ENCODE measurements at regions not wholly inside any gene's neighbourhood (a gene's known extent, or its start where the extent isn't known, plus 50 kb on each side); places are given as distances from the start of the nearest gene placed in this dataset.

DNA sequence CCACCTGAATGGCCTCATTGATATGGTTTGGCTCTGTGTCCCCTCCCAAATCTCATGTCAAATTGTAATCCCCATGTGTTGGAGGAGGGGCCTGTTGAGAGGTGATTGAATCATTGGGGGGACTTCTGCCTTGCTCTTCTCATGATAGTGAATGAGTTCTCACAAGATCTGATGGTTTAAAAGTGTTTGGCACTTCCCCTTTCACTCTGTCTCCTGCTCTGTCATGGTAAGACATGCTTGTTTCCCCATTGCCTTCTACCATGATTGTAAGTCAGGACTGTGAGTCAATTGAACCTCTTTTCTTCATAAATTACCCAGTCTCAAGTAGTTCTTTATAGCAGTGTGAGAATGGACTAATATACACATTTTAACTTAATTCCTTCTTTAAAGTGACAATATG lies 146.8 kb upstream of the KCNJ3 start:
- FAIRE-seq = no peak

DNA sequence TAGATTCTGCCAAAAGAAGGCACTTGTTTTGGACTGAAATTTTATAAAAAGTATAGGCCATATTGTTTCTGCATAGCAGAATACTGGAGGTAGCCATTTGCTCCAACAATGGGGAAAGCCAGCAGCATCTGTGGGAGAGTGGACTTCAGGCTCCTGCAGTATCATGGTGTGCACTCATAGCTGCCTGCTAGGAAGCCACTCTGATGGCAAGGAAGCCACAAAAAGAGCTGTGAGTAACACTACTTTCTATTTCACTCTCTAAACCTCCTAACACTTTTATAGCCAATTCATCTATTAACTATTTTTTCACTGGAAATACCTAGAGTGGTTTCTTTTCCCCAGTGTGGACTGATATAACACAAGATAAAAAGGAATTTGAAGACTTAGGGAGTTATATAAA lies 144.4 kb upstream of the KCNJ3 start:
- no peaks in the 10 kb centered on the region for H3K36me3 ChIP-seq (ENCODE audit: insufficient read depth, low read length)
- Mint-ChIP-seq H3K27ac (ENCODE audit: unreplicated experiment) (no peak overlapping the region), H3K36me3 (ENCODE audit: low read depth, unreplicated experiment) (no peaks in the 10 kb centered on the region), H3K4me3 (ENCODE audit: unreplicated experiment) (no peak overlapping the region), H3K4me1 (ENCODE audit: low read depth, unreplicated experiment) (no peaks in the 10 kb centered on the region), H3K9me3 (ENCODE audit: unreplicated experiment) (no peaks in the 10 kb centered on the region), H3K27me3 (ENCODE audit: low read depth, unreplicated experiment) (no peaks in the 10 kb centered on the region)
- TF ChIP-seq, protein P1, sequence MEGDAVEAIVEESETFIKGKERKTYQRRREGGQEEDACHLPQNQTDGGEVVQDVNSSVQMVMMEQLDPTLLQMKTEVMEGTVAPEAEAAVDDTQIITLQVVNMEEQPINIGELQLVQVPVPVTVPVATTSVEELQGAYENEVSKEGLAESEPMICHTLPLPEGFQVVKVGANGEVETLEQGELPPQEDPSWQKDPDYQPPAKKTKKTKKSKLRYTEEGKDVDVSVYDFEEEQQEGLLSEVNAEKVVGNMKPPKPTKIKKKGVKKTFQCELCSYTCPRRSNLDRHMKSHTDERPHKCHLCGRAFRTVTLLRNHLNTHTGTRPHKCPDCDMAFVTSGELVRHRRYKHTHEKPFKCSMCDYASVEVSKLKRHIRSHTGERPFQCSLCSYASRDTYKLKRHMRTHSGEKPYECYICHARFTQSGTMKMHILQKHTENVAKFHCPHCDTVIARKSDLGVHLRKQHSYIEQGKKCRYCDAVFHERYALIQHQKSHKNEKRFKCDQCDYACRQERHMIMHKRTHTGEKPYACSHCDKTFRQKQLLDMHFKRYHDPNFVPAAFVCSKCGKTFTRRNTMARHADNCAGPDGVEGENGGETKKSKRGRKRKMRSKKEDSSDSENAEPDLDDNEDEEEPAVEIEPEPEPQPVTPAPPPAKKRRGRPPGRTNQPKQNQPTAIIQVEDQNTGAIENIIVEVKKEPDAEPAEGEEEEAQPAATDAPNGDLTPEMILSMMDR (IDR thresholded peaks at IDR 0.05; ENCODE audit: insufficient read depth, low read depth, low read length) = no peak
- TF ChIP-seq EZH2 (IDR thresholded peaks at IDR 0.05; ENCODE audit: insufficient read depth, low read length) = no peak
- DNase-seq (ENCODE audit: low read depth) (no peak), FAIRE-seq (no peak)
- no peaks in the 10 kb centered on the region for H3K27me3 ChIP-seq (ENCODE audit: insufficient read depth, low read length)
- no peaks in the 10 kb centered on the region for H3K4me1 ChIP-seq (ENCODE audit: insufficient read depth, low read length)
- no peak overlapping the region for H3K4me3 ChIP-seq (ENCODE audit: insufficient read depth, low read depth, low read length)
- no peaks in the 10 kb centered on the region for H4K20me1 ChIP-seq (ENCODE audit: insufficient read depth, low read length)
- H2AFZ ChIP-seq (ENCODE audit: low read depth, low read length) = no peak overlapping the region
- no peak overlapping the region for H3K9ac ChIP-seq (ENCODE audit: low read length)
- no peaks in the 10 kb centered on the region for H3K79me2 ChIP-seq (ENCODE audit: insufficient read depth, low read length)
- no peak overlapping the region for H3K27ac ChIP-seq (ENCODE audit: low read depth, low read length)
- no peaks in the 10 kb centered on the region for H3K9me3 ChIP-seq (ENCODE audit: insufficient read depth, low read depth, low read length)
- H3K4me2 ChIP-seq (ENCODE audit: low read length) = no peak overlapping the region

More for the DNA sequence above, 146.8 kb upstream of the KCNJ3 start:
- TF ChIP-seq EZH2 (IDR thresholded peaks at IDR 0.05; ENCODE audit: insufficient read depth, low read length) = no peak
- TF ChIP-seq, protein P1 (IDR thresholded peaks at IDR 0.05; ENCODE audit: insufficient read depth, low read depth, low read length) = no peak
- Histone ChIP-seq H3K27me3 (ENCODE audit: insufficient read depth, low read length) (no peaks in the 10 kb centered on the region), H3K4me1 (ENCODE audit: insufficient read depth, low read length) (no peaks in the 10 kb centered on the region), H3K4me2 (ENCODE audit: low read length) (no peak overlapping the region), H3K27ac (ENCODE audit: low read depth, low read length) (no peak overlapping the region), H3K9ac (ENCODE audit: low read length) (no peak overlapping the region), H3K36me3 (ENCODE audit: insufficient read depth, low read length) (no peaks in the 10 kb centered on the region), H3K9me3 (ENCODE audit: insufficient read depth, low read depth, low read length) (no peaks in the 10 kb centered on the region), H3K4me3 (ENCODE audit: insufficient read depth, low read depth, low read length) (no peak overlapping the region), H2AFZ (ENCODE audit: low read depth, low read length) (no peak overlapping the region), H3K79me2 (ENCODE audit: insufficient read depth, low read length) (no peaks in the 10 kb centered on the region), H4K20me1 (ENCODE audit: insufficient read depth, low read length) (no peaks in the 10 kb centered on the region)
- Mint-ChIP-seq H3K36me3 (ENCODE audit: low read depth, unreplicated experiment) (no peaks in the 10 kb centered on the region), H3K27me3 (ENCODE audit: low read depth, unreplicated experiment) (no peaks in the 10 kb centered on the region), H3K27ac (ENCODE audit: unreplicated experiment) (no peak overlapping the region), H3K4me3 (ENCODE audit: unreplicated experiment) (no peak overlapping the region), H3K4me1 (ENCODE audit: low read depth, unreplicated experiment) (no peaks in the 10 kb centered on the region), H3K9me3 (ENCODE audit: unreplicated experiment) (peaks cover 5% of the 10 kb centered on the region)
- no peak for DNase-seq (ENCODE audit: low read depth)

DNA sequence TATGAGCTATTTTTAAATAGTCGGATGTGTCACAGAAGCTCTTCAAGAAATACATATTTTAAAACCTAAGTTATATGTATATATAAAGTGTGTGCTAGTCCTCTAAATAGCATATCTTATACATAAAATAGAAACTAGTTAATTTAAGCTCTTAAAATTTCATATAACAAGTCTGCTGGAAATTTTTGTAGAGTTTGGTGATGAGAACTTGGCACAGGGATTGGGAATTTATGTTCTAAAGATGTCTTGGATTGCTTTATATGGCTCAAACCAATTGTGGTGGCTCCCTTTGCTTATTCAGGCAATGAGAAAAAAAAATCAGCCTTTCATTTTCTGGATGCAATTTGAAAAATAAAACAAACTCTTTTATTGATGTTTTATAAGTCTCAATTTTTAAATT lies 142.8 kb upstream of the KCNJ3 start:
- no peaks in the 10 kb centered on the region for H3K36me3 Mint-ChIP-seq (ENCODE audit: low read depth, unreplicated experiment)
- Histone ChIP-seq H3K36me3 (ENCODE audit: insufficient read depth, low read length) (no peaks in the 10 kb centered on the region), H2AFZ (ENCODE audit: low read depth, low read length) (no peak overlapping the region), H4K20me1 (ENCODE audit: insufficient read depth, low read length) (no peaks in the 10 kb centered on the region), H3K27me3 (ENCODE audit: insufficient read depth, low read length) (no peaks in the 10 kb centered on the region), H3K27ac (ENCODE audit: low read depth, low read length) (no peak overlapping the region), H3K9ac (ENCODE audit: low read length) (no peak overlapping the region), H3K4me2 (ENCODE audit: low read length) (no peak overlapping the region), H3K4me3 (ENCODE audit: insufficient read depth, low read depth, low read length) (no peak overlapping the region), H3K79me2 (ENCODE audit: insufficient read depth, low read length) (no peaks in the 10 kb centered on the region), H3K4me1 (ENCODE audit: insufficient read depth, low read length) (no peaks in the 10 kb centered on the region), H3K9me3 (ENCODE audit: insufficient read depth, low read depth, low read length) (no peaks in the 10 kb centered on the region)
- H3K27me3 Mint-ChIP-seq (ENCODE audit: low read depth, unreplicated experiment) = no peaks in the 10 kb centered on the region
- H3K4me3 Mint-ChIP-seq (ENCODE audit: unreplicated experiment) = no peak overlapping the region
- no peaks in the 10 kb centered on the region for H3K4me1 Mint-ChIP-seq (ENCODE audit: low read depth, unreplicated experiment)
- TF ChIP-seq EZH2 (IDR thresholded peaks at IDR 0.05; ENCODE audit: insufficient read depth, low read length) = no peak
- no peak overlapping the region for H3K27ac Mint-ChIP-seq (ENCODE audit: unreplicated experiment)
- DNase-seq (ENCODE audit: low read depth) (no peak), FAIRE-seq (no peak)
- no peaks in the 10 kb centered on the region for H3K9me3 Mint-ChIP-seq (ENCODE audit: unreplicated experiment)
